ENCODE measurements at regions not wholly inside any gene's neighbourhood (a gene's known extent, or its start where the extent isn't known, plus 50 kb on each side); places are given as distances from the start of the nearest gene placed in this dataset.

GRCh38 chr12:25364529-25365339 lies 114.0 kb upstream of the KRAS start (continued):
- no peak for TF ChIP-seq ETV6 (conservative IDR thresholded peaks at IDR 0.05 in 1 of 2, IDR thresholded peaks at IDR 0.05 in 1 of 2; ENCODE audit: borderline replicate concordance in 1 of 2, low read depth in 1 of 2)
- 0 out of 3 replicates have a peak, but pooled peaks of 1 of the 2 experiments have one; percentile 12 for TF ChIP-seq EGR1 (IDR thresholded peaks at IDR 0.05; ENCODE audit: borderline replicate concordance in 1 of 2, low read depth in 2 of 2, low read length in 2 of 2)
- no peak for TF ChIP-seq BMI1 (IDR thresholded peaks at IDR 0.05; ENCODE audit: borderline replicate concordance)
- TF ChIP-seq ATF2 (IDR thresholded peaks at IDR 0.05; ENCODE audit: low read length) = peak; percentile 70
- TF ChIP-seq SPI1 (IDR thresholded peaks at IDR 0.05; ENCODE audit: borderline replicate concordance, insufficient read depth, low read depth, low read length) = no peak
- TF ChIP-seq PKNOX1 (IDR thresholded peaks at IDR 0.05) = 0 out of 2 replicates have a peak, but pooled peaks have one; percentile 20
- no peak for TF ChIP-seq CTCF (IDR thresholded peaks at IDR 0.05 in 2 of 3, conservative IDR thresholded peaks at IDR 0.05 in 1 of 3; ENCODE audit: control insufficient read depth in 2 of 3, extremely low read depth in 1 of 3, insufficient read depth in 1 of 3, low read depth in 3 of 3, low read length in 3 of 3)
- no peak for TF ChIP-seq TCF12 (IDR thresholded peaks at IDR 0.05; ENCODE audit: low read depth, low read length)
- TF ChIP-seq BACH1 (IDR thresholded peaks at IDR 0.05; ENCODE audit: borderline replicate concordance) = no peak
- TF ChIP-seq NRF1 (conservative IDR thresholded peaks at IDR 0.05; ENCODE audit: low read depth, low read length) = no peak
- TF ChIP-seq USF1 (IDR thresholded peaks at IDR 0.05; ENCODE audit: borderline replicate concordance, extremely low read length, insufficient read depth, low read depth, low read length) = no peak
- no peak for TF ChIP-seq ZZZ3 (IDR thresholded peaks at IDR 0.05; ENCODE audit: control insufficient read depth, insufficient read length, low read depth)
- no peak for TF ChIP-seq CHD4 (IDR thresholded peaks at IDR 0.05)
- TF ChIP-seq ZBED1 (IDR thresholded peaks at IDR 0.05; ENCODE audit: borderline replicate concordance) = no peak
- TF ChIP-seq SIN3A (IDR thresholded peaks at IDR 0.05; ENCODE audit: low read depth, low read length) = no peak
- no peak for TF ChIP-seq E2F4 (IDR thresholded peaks at IDR 0.05; ENCODE audit: low read depth, low read length)
- TF ChIP-seq PAX8 (IDR thresholded peaks at IDR 0.05) = no peak
- no peak for TF ChIP-seq SRF (IDR thresholded peaks at IDR 0.05; ENCODE audit: low read depth in 2 of 2, low read length in 2 of 2)
